HepG2 (cell line): ENCODE measurements at regions not wholly inside any gene's neighbourhood (a gene's known extent, or its start where the extent isn't known, plus 50 kb on each side); places are given as distances from the start of the nearest gene placed in this dataset.

Experiments
- ATAC-seq: fragments of 200-7000 bp; cut with Tn5 transposase; 3 replicates; pipeline ENCODE4 v1.9.1; 2020; ENCODE audit warnings: mild to moderate bottlenecking, moderate library complexity
- BruUV-seq: library from RNA; stranded (reverse); fragments of 400-500 nt; replicated peaks from 2 replicates; lab custom pipeline; 2021; lab: Mats Ljungman, UMichigan
- CTCF ChIA-PET: fragments of 300-600 bp; formaldehyde crosslinking; extraction: SDS; loops from one replicate; lab custom pipeline; 2021; ENCODE audit warnings: low total read pairs, inconsistent platforms, low intra/inter-chr PET ratio; lab: Yijun Ruan, JAX
- POLR2A ChIA-PET: fragments of 350-600 bp; sonication (Branson Sonifier 250); formaldehyde crosslinking; loops from one replicate; lab custom pipeline; 2020; ENCODE audit warnings: antibody characterized with exemption, inconsistent platforms; lab: Yijun Ruan, JAX
- DNase-seq: peaks from one replicate; pipeline ENCODE4 v3.0.0-alpha.2; 2015; ENCODE audit warnings: low spot score
- FAIRE-seq: peaks from 3 replicates; lab custom pipeline; 2011; peaks lifted over from hg19 to GRCh38; lab: Jason Lieb, UNC
- H2AFZ ChIP-seq: one replicate; pipeline ENCODE4 v1.6.1; 2011; ENCODE audit warnings: low read length, inconsistent platforms
- H3K27ac ChIP-seq: fragments of 300-600 bp; 3 replicates; pipeline ENCODE4 v1.8.0; 2011; ENCODE audit warnings: mixed run types, mild to moderate bottlenecking, mixed read lengths, low read length, inconsistent platforms; ENCODE audit not compliant: insufficient read depth; ENCODE audit errors: extremely low read length
- H3K27me3 ChIP-seq, 2 experiments: fragments of 200-600 bp in 1 of 2; 2 replicates in 1 of 2; 3 replicates in 1 of 2; pipeline versions ENCODE4 v1.6.0 to v1.8.0; 2011; ENCODE audit warnings: low read length in 2 of 2, mild to moderate bottlenecking in 2 of 2, moderate library complexity in 2 of 2, inconsistent platforms in 1 of 2; ENCODE audit not compliant: insufficient read depth in 2 of 2, control insufficient read depth in 1 of 2
- H3K36me3 ChIP-seq, 2 experiments: fragments of 200-600 bp in 1 of 2; replicated peaks in 1 of 2; 2 replicates in 1 of 2; 3 replicates in 1 of 2; pipeline versions ENCODE4 v1.5.1 to v1.8.0; 2011; ENCODE audit warnings: low read length in 2 of 2, inconsistent platforms in 1 of 2; ENCODE audit not compliant: insufficient read depth in 2 of 2, control insufficient read depth in 1 of 2
- H3K4me1 ChIP-seq: 2 replicates; pipeline ENCODE4 v1.5.1; 2012; ENCODE audit warnings: low read length, inconsistent platforms; ENCODE audit not compliant: insufficient read depth
- H3K4me2 ChIP-seq: 2 replicates; pipeline ENCODE4 v1.6.0; 2011; ENCODE audit warnings: low read depth, low read length, inconsistent platforms
- H3K4me3 ChIP-seq, 3 experiments: fragments of 200-600 bp in 1 of 3; sonication (generic), shearing (Covaris generic) in 1 of 3; replicated peaks in 1 of 3; 2 replicates each; pipeline ENCODE4 v1.5.1; 2011 to 2016; ENCODE audit warnings: low read length in 3 of 3, inconsistent platforms in 2 of 3, low read depth in 2 of 3, mild to moderate bottlenecking in 2 of 3, control low read depth in 1 of 3, mixed read lengths in 1 of 3; ENCODE audit not compliant: insufficient read depth in 1 of 3
- H3K79me2 ChIP-seq: one replicate; pipeline ENCODE4 v1.6.1; 2011; ENCODE audit warnings: low read length, inconsistent platforms; ENCODE audit not compliant: insufficient read depth
- H3K9ac ChIP-seq: 2 replicates; pipeline ENCODE4 v1.6.0; 2011; ENCODE audit warnings: mild to moderate bottlenecking, low read depth, low read length, inconsistent platforms; ENCODE audit not compliant: insufficient read depth
- H3K9me3 ChIP-seq: 2 replicates; pipeline ENCODE4 v1.5.1; 2012; ENCODE audit warnings: mild to moderate bottlenecking, low read length
- H4K20me1 ChIP-seq: 2 replicates; pipeline ENCODE4 v1.6.0; 2011; ENCODE audit warnings: inconsistent platforms, mild to moderate bottlenecking, low read length, moderate library complexity; ENCODE audit not compliant: insufficient read depth
- CBX2 ChIP-seq, 2 experiments: fragments of 200-600 bp in 1 of 2; sonication (generic); formaldehyde crosslinking in 1 of 2; IDR thresholded peaks; 2 replicates each; pipeline versions ENCODE4 v1.7.0 to v1.8.1; 2018 to 2022; ENCODE audit warnings: low read depth in 2 of 2, low read length in 1 of 2, mild to moderate bottlenecking in 1 of 2, missing genetic modification reagents in 1 of 2
- KAT2B ChIP-seq: fragments of 150-350 bp; IDR thresholded peaks from 2 replicates; pipeline ENCODE4 v1.6.1; 2014; ENCODE audit warnings: low read depth, low read length, borderline replicate concordance
- MIER2 ChIP-seq: IDR thresholded peaks from 2 replicates; pipeline ENCODE4 v1.6.1; 2016; ENCODE audit warnings: missing biosample characterization, missing genetic modification reagents
- NCOA5 ChIP-seq: sonication (generic); formaldehyde crosslinking; IDR thresholded peaks from 2 replicates; pipeline ENCODE4 v1.4.0; 2020; ENCODE audit warnings: missing genetic modification reagents
- PCBP1 ChIP-seq: fragments of 200-400 bp; formaldehyde crosslinking; IDR thresholded peaks from 2 replicates; pipeline ENCODE4 v1.6.1; 2017; ENCODE audit warnings: mild to moderate bottlenecking, low read depth, low read length, borderline replicate concordance
- PITX1 ChIP-seq: sonication (generic); formaldehyde crosslinking; IDR thresholded peaks from 2 replicates; pipeline ENCODE4 v1.5.1; 2020; ENCODE audit warnings: mild to moderate bottlenecking, missing genetic modification reagents
- RBM22 ChIP-seq: fragments of 200-400 bp; formaldehyde crosslinking; optimal IDR thresholded peaks from 2 replicates; pipeline ENCODE3; 2017; ENCODE audit warnings: mild to moderate bottlenecking, low read length, moderate library complexity
- SIN3A ChIP-seq: IDR thresholded peaks from 2 replicates; pipeline ENCODE4 v1.6.1; 2011; ENCODE audit warnings: low read depth, mild to moderate bottlenecking, control low read depth, low read length, borderline replicate concordance
- SUZ12 ChIP-seq: fragments of 150-350 bp; IDR thresholded peaks from 2 replicates; pipeline ENCODE4 v1.6.1; 2014; ENCODE audit warnings: low read depth, low read length
- WGBS: methylation state at CpG from one replicate; pipeline ENCODE4 v1.1.6; 2017; ENCODE audit warnings: low lambda C conversion rate; 5-methylcytosine and 5-hydroxymethylcytosine counted together
- in situ Hi-C: cut with HindIII; loops from 2 replicates; pipeline ENCODE4 v1.10.0; 2017; ENCODE audit warnings: low pct_unique_long_range_greater_than_20kb; ENCODE audit not compliant: extremely low pct_ligation_motif_present
- intact Hi-C: fragments of 100-400 bp; cut with micrococcal nuclease; formaldehyde crosslinking; loops from one replicate; pipeline ENCODE4 v1.10.0; 2022; ENCODE audit not compliant: unreplicated experiment
- TF ChIP-seq, protein P1 (sequence below): sonication (generic); formaldehyde crosslinking; IDR thresholded peaks from 2 replicates; pipeline ENCODE4 v1.4.0; 2020; ENCODE audit warnings: mild to moderate bottlenecking, low read depth, missing genetic modification reagents
- TF ChIP-seq, protein P2 (sequence below): sonication (generic); formaldehyde crosslinking; IDR thresholded peaks from 2 replicates; pipeline ENCODE4 v1.8.0; 2022; ENCODE audit warnings: missing genetic modification reagents, mild to moderate bottlenecking, borderline replicate concordance
- TF ChIP-seq, protein P3 (sequence below): IDR thresholded peaks from 2 replicates; pipeline ENCODE4 v1.6.1; 2016; ENCODE audit warnings: mild to moderate bottlenecking, missing biosample characterization, missing genetic modification reagents
- TF ChIP-seq, protein P4 (sequence below): sonication (generic); formaldehyde crosslinking; IDR thresholded peaks from 2 replicates; pipeline ENCODE4 v1.4.0; 2020; ENCODE audit warnings: missing genetic modification reagents, mild to moderate bottlenecking, borderline replicate concordance

DNA sequence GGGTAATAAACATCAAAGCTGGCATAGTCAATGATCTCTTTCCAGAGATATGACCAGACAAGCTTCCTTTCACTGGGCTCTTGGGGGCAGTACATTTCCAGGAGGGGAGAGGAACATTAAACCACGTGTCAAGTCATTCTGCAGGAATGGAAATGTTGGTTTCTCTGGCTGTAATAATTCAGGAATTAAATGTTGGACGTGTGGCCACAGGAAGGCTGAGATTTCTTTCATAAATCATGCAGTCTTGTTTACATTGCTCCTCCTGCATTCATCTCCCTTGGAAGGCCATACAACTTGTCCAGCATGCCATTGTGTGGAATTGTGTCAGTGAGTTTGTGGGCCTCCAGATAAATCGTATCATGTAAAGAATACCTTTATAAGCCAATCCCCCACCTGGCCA, 259.2 kb downstream of the ADGRL2 start:
- Histone ChIP-seq H3K4me2 (no peak overlapping the region), H3K79me2 (no peaks in the 10 kb centered on the region), H3K9me3 (peaks cover 68% of the 10 kb centered on the region), H2AFZ (no peak overlapping the region), H3K4me3 (no peak overlapping the region), H3K27me3 (no peaks in the 10 kb centered on the region), H3K4me1 (no peaks in the 10 kb centered on the region), H3K9ac (no peak overlapping the region), H3K27ac (no peak overlapping the region), H3K36me3 (no peaks in the 10 kb centered on the region), H4K20me1 (no peaks in the 10 kb centered on the region)
- FAIRE-seq = no peak
- 0% methylated on average over 3 of the region's 3 CpGs for WGBS
- CTCF ChIA-PET = no interaction called here
- intact Hi-C loops = no loop called here
- in situ Hi-C loops = no loop called here
- TF ChIP-seq, protein P1, sequence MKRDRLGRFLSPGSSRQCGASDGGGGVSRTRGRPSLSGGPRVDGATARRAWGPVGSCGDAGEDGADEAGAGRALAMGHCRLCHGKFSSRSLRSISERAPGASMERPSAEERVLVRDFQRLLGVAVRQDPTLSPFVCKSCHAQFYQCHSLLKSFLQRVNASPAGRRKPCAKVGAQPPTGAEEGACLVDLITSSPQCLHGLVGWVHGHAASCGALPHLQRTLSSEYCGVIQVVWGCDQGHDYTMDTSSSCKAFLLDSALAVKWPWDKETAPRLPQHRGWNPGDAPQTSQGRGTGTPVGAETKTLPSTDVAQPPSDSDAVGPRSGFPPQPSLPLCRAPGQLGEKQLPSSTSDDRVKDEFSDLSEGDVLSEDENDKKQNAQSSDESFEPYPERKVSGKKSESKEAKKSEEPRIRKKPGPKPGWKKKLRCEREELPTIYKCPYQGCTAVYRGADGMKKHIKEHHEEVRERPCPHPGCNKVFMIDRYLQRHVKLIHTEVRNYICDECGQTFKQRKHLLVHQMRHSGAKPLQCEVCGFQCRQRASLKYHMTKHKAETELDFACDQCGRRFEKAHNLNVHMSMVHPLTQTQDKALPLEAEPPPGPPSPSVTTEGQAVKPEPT (CRISPR knock-in tag) = no peak
- TF ChIP-seq PITX1 (CRISPR knock-in tag) = no peak
- TF ChIP-seq CBX2 (IDR thresholded peaks at IDR 0.05; ENCODE audit: low read depth, low read length) = no peak
- no peak for TF ChIP-seq CBX2 (CRISPR knock-in tag; IDR thresholded peaks at IDR 0.05; ENCODE audit: low read depth)
- TF ChIP-seq, protein P2, sequence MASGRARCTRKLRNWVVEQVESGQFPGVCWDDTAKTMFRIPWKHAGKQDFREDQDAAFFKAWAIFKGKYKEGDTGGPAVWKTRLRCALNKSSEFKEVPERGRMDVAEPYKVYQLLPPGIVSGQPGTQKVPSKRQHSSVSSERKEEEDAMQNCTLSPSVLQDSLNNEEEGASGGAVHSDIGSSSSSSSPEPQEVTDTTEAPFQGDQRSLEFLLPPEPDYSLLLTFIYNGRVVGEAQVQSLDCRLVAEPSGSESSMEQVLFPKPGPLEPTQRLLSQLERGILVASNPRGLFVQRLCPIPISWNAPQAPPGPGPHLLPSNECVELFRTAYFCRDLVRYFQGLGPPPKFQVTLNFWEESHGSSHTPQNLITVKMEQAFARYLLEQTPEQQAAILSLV (CRISPR knock-in tag) = no peak
- no peak for TF ChIP-seq SIN3A
- TF ChIP-seq, protein P3, sequence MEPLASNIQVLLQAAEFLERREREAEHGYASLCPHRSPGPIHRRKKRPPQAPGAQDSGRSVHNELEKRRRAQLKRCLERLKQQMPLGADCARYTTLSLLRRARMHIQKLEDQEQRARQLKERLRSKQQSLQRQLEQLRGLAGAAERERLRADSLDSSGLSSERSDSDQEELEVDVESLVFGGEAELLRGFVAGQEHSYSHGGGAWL = no peak
- no peak for TF ChIP-seq MIER2
- TF ChIP-seq, protein P4, sequence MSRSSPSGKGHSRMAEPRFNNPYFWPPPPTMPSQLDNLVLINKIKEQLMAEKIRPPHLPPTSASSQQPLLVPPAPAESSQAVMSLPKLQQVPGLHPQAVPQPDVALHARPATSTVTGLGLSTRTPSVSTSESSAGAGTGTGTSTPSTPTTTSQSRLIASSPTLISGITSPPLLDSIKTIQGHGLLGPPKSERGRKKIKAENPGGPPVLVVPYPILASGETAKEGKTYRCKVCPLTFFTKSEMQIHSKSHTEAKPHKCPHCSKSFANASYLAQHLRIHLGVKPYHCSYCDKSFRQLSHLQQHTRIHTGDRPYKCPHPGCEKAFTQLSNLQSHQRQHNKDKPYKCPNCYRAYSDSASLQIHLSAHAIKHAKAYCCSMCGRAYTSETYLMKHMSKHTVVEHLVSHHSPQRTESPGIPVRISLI (CRISPR knock-in tag) = no peak
- no peak for TF ChIP-seq NCOA5 (CRISPR knock-in tag)
- no peak for TF ChIP-seq RBM22
- TF ChIP-seq SUZ12 = no peak
- TF ChIP-seq PCBP1 = no peak
- TF ChIP-seq KAT2B = no peak
- BruUV-seq = no TSS peak
- POLR2A ChIA-PET = no interaction called here
- no peak for ATAC-seq
- no peak for DNase-seq
